ENCODE measurements at regions not wholly inside any gene's neighbourhood (a gene's known extent, or its start where the extent isn't known, plus 50 kb on each side); places are given as distances from the start of the nearest gene placed in this dataset.

- TF ChIP-seq CTCF (IDR thresholded peaks at IDR 0.05) (no peak), POLR2A (IDR thresholded peaks at IDR 0.05) (no peak), EP300 (IDR thresholded peaks at IDR 0.05) (no peak)
These were observed 1723.5 kb upstream of the LRRTM1 start for GRCh38 chr2:82027921-82028615.

Data from ovary (tissue), 3 donors.